ENCODE measurements at regions not wholly inside any gene's neighbourhood (a gene's known extent, or its start where the extent isn't known, plus 50 kb on each side); places are given as distances from the start of the nearest gene placed in this dataset.

DNA sequence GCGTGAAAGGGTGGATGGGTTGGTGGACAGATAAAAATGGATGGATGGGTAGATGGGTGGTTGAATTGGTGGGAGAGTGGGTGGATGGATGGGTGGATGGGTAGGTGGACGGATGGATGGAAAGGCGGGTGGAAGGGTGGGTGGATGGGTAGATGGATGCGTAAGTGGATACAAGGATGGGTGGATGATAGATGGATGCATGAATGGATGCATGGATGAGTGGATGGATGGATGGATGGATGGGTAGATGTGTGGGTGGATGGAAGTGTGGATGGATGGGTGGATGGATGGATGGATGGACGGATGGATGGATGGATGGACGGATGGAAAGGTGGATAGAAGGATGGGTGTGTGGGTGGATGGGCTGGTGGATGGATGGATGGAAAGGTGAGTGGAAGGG, 77.0 kb upstream of the GRK3 start:
- TF ChIP-seq, protein P1, sequence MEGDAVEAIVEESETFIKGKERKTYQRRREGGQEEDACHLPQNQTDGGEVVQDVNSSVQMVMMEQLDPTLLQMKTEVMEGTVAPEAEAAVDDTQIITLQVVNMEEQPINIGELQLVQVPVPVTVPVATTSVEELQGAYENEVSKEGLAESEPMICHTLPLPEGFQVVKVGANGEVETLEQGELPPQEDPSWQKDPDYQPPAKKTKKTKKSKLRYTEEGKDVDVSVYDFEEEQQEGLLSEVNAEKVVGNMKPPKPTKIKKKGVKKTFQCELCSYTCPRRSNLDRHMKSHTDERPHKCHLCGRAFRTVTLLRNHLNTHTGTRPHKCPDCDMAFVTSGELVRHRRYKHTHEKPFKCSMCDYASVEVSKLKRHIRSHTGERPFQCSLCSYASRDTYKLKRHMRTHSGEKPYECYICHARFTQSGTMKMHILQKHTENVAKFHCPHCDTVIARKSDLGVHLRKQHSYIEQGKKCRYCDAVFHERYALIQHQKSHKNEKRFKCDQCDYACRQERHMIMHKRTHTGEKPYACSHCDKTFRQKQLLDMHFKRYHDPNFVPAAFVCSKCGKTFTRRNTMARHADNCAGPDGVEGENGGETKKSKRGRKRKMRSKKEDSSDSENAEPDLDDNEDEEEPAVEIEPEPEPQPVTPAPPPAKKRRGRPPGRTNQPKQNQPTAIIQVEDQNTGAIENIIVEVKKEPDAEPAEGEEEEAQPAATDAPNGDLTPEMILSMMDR (IDR thresholded peaks at IDR 0.05; ENCODE audit: low read depth, low read length, missing input control), result no peak
- TF ChIP-seq, protein P2, sequence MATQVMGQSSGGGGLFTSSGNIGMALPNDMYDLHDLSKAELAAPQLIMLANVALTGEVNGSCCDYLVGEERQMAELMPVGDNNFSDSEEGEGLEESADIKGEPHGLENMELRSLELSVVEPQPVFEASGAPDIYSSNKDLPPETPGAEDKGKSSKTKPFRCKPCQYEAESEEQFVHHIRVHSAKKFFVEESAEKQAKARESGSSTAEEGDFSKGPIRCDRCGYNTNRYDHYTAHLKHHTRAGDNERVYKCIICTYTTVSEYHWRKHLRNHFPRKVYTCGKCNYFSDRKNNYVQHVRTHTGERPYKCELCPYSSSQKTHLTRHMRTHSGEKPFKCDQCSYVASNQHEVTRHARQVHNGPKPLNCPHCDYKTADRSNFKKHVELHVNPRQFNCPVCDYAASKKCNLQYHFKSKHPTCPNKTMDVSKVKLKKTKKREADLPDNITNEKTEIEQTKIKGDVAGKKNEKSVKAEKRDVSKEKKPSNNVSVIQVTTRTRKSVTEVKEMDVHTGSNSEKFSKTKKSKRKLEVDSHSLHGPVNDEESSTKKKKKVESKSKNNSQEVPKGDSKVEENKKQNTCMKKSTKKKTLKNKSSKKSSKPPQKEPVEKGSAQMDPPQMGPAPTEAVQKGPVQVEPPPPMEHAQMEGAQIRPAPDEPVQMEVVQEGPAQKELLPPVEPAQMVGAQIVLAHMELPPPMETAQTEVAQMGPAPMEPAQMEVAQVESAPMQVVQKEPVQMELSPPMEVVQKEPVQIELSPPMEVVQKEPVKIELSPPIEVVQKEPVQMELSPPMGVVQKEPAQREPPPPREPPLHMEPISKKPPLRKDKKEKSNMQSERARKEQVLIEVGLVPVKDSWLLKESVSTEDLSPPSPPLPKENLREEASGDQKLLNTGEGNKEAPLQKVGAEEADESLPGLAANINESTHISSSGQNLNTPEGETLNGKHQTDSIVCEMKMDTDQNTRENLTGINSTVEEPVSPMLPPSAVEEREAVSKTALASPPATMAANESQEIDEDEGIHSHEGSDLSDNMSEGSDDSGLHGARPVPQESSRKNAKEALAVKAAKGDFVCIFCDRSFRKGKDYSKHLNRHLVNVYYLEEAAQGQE (IDR thresholded peaks at IDR 0.05), result no peak
- no peak for TF ChIP-seq HNF4G (IDR thresholded peaks at IDR 0.05)
- TF ChIP-seq, protein P3, sequence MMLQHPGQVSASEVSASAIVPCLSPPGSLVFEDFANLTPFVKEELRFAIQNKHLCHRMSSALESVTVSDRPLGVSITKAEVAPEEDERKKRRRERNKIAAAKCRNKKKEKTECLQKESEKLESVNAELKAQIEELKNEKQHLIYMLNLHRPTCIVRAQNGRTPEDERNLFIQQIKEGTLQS (IDR thresholded peaks at IDR 0.05), result no peak
- TF ChIP-seq, protein P4, sequence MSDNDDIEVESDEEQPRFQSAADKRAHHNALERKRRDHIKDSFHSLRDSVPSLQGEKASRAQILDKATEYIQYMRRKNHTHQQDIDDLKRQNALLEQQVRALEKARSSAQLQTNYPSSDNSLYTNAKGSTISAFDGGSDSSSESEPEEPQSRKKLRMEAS (IDR thresholded peaks at IDR 0.05), result no peak
- no peak for TF ChIP-seq JUND (IDR thresholded peaks at IDR 0.05)
